ENCODE measurements at regions not wholly inside any gene's neighbourhood (a gene's known extent, or its start where the extent isn't known, plus 50 kb on each side); places are given as distances from the start of the nearest gene placed in this dataset.

GRCh38 chr6:1066449-1067090 is 245.3 kb upstream of the FOXQ1 start:
- H3K9me3 Mint-ChIP-seq (ENCODE audit: low read depth), result no peaks in the 10 kb centered on the region
- no peak overlapping the region for H3K4me3 Mint-ChIP-seq
- H3K36me3 Mint-ChIP-seq, result no peaks in the 10 kb centered on the region
- DNase-seq (no peak), ATAC-seq (no peak)
- H3K27ac Mint-ChIP-seq, result no peak overlapping the region
- CTCF ChIA-PET, result no interaction called here
- peaks cover 19% of the 10 kb centered on the region for H3K27me3 Mint-ChIP-seq
- no peaks in the 10 kb centered on the region for H3K4me1 Mint-ChIP-seq

GRCh38 chr6:1065986-1066385 is 245.9 kb upstream of the FOXQ1 start:
- Mint-ChIP-seq H3K4me1 (no peaks in the 10 kb centered on the region), H3K27me3 (peaks cover 19% of the 10 kb centered on the region), H3K4me3 (no peak overlapping the region), H3K9me3 (ENCODE audit: low read depth) (no peaks in the 10 kb centered on the region), H3K36me3 (no peaks in the 10 kb centered on the region), H3K27ac (no peak overlapping the region)
- CTCF ChIA-PET, result no interaction called here
- ATAC-seq (no peak), DNase-seq (no peak)

- H3K36me3 Mint-ChIP-seq, result no peaks in the 10 kb centered on the region
- no peaks in the 10 kb centered on the region for H3K9me3 Mint-ChIP-seq (ENCODE audit: low read depth)
- no peaks in the 10 kb centered on the region for H3K4me1 Mint-ChIP-seq
- H3K27me3 Mint-ChIP-seq, result peaks cover 10% of the 10 kb centered on the region
- no peak overlapping the region for H3K27ac Mint-ChIP-seq
- CTCF ChIA-PET, result no interaction called here
- no peak overlapping the region for H3K4me3 Mint-ChIP-seq
- ATAC-seq (no peak), DNase-seq (no peak)
Observed at GRCh38 chr6:1063671-1064355, 248.1 kb upstream of the FOXQ1 start.

DNA sequence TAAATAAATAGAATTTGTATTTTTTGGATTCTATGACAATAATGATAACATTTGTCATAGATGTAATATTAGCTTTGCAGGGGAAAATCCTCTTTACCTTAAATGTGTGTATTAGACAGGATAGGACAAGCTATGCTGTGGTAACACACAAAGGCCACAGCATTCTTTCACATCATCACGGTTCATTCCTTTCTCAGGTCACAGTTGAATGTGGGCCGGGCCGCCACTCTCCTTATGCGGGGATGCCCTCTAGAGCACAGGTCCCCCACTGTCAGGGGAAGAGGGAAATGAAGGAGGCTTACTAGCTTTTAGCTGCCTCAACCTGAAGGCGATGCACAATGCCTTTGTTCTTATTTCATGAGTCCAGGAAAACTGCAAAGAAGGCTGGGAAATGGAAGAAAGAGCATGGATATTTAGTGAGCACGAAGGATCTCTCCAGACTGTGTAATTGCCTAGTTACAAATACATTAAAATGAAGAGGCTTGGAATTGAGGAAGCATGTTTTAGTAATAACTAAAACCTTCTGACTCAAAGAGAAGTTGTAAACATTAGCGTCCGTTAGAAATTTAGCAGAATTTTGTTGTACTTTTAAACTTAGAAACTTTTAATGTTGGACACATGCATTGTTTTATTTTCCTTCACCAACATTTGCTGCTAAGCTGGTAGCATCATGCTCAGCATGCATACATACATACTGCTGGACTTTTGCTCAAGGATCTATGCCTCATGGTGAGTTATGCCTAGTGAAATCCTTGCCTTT is 248.9 kb upstream of the FOXQ1 start:
- no peaks in the 10 kb centered on the region for H3K4me1 Mint-ChIP-seq
- no peak overlapping the region for H3K4me3 Mint-ChIP-seq
- H3K9me3 Mint-ChIP-seq (ENCODE audit: low read depth), result no peaks in the 10 kb centered on the region
- ATAC-seq, result no peak
- peaks cover 8% of the 10 kb centered on the region for H3K27me3 Mint-ChIP-seq
- no peak overlapping the region for H3K27ac Mint-ChIP-seq
- CTCF ChIA-PET, result no interaction called here
- no peak for DNase-seq
- H3K36me3 Mint-ChIP-seq, result no peaks in the 10 kb centered on the region

- Mint-ChIP-seq H3K4me1 (no peaks in the 10 kb centered on the region), H3K27me3 (peaks cover 6% of the 10 kb centered on the region), H3K9me3 (ENCODE audit: low read depth) (no peaks in the 10 kb centered on the region), H3K36me3 (no peaks in the 10 kb centered on the region), H3K4me3 (no peak overlapping the region), H3K27ac (no peak overlapping the region)
- ATAC-seq (no peak), DNase-seq (no peak)
- CTCF ChIA-PET, result no interaction called here
Observed at GRCh38 chr6:1059596-1059995, 252.3 kb upstream of the FOXQ1 start.

DNA sequence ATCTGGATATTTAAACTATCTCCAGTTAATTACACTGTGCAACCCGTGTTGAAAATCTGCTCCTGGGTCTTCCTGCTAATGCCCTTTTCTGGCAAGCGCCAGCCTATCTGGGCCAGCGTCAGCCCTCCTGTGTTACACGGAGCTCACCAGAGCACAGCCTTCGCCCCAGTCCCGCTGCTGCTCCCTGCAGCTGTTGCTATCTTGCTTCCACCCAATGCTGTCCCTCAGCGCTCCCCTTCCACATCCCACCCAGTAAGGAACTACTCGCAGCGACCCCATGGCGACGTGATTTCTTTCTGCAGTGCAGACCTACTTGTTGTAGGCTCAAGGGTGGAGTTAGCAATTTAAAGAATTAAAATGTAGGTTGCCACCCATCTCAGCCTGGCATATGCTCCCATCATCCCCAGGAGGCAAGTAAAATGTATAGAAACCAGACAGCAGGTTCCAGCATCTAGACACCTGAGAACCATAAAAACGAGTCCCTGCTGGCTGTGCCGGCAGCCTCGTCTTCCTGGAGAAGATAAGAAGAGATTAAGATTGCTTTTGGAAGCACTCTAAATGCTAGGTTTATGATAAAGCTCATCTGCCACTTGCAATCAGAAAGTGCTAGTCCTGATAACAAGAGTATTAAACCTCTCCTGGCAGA is 254.3 kb upstream of the FOXQ1 start:
- H3K36me3 Mint-ChIP-seq, result no peaks in the 10 kb centered on the region
- no peak overlapping the region for H3K27ac Mint-ChIP-seq
- CTCF ChIA-PET, result no interaction called here
- no peaks in the 10 kb centered on the region for H3K4me1 Mint-ChIP-seq
- no peaks in the 10 kb centered on the region for H3K9me3 Mint-ChIP-seq (ENCODE audit: low read depth)
- DNase-seq (no peak), ATAC-seq (no peak)
- no peaks in the 10 kb centered on the region for H3K27me3 Mint-ChIP-seq
- H3K4me3 Mint-ChIP-seq, result no peak overlapping the region

DNA sequence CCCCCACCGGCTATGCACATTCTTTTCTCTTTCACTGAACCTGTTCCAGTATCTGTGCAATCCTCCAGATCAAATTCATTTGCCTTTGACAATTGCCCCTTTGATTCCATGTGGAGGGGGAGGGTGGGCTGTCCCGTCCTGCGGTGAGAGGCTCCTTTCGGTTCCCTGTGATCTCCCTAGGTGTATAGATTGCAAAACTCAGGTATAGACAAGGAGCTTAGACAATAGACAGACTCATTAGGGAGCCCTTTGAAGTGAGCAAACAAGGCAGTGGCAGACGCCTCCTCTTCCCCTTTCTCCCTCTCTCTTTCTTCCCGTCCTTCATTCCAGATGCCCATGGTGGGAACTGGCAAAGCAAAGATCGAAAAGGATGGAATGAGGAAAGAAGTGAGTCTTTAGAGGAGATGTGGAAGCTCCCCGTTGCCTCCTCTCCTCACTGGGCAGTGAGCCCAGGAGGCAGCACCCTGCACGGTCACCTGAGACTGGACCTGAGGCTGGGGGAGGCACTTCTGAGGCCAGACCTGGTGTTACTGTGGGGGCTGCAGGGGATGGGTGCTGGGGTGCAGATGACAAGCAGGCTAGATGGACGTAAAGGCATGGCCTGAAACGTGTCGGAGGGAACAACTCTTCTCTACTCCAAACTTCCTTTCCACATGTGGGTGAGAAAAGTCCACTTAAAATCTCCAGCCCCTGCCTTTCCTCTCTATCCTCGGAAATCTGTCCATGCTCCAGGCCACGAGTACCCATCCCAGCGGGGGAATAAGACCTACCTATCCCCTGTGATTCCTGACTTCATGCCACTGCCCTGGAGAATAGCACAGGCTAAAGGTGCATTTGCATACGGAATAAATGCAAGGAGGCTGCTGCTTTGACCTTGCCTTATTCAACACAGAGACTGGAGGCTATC is 256.6 kb upstream of the FOXQ1 start:
- no peaks in the 10 kb centered on the region for H3K4me1 Mint-ChIP-seq
- H3K4me3 Mint-ChIP-seq, result no peak overlapping the region
- ATAC-seq, result no peak
- no peaks in the 10 kb centered on the region for H3K9me3 Mint-ChIP-seq (ENCODE audit: low read depth)
- CTCF ChIA-PET, result no interaction called here
- no peaks in the 10 kb centered on the region for H3K36me3 Mint-ChIP-seq
- H3K27me3 Mint-ChIP-seq, result no peaks in the 10 kb centered on the region
- DNase-seq, result no peak
- no peak overlapping the region for H3K27ac Mint-ChIP-seq

GRCh38 chr6:1054653-1055014 is 257.3 kb upstream of the FOXQ1 start:
- no peaks in the 10 kb centered on the region for H3K9me3 Mint-ChIP-seq (ENCODE audit: low read depth)
- CTCF ChIA-PET, result no interaction called here
- H3K27me3 Mint-ChIP-seq, result peaks cover 4% of the 10 kb centered on the region
- H3K36me3 Mint-ChIP-seq, result no peaks in the 10 kb centered on the region
- no peak for ATAC-seq
- DNase-seq, result no peak
- H3K27ac Mint-ChIP-seq, result no peak overlapping the region
- no peaks in the 10 kb centered on the region for H3K4me1 Mint-ChIP-seq
- H3K4me3 Mint-ChIP-seq, result no peak overlapping the region

GRCh38 chr6:1053586-1053985 is 258.3 kb upstream of the FOXQ1 start:
- H3K9me3 Mint-ChIP-seq (ENCODE audit: low read depth), result no peaks in the 10 kb centered on the region
- H3K27ac Mint-ChIP-seq, result no peak overlapping the region
- ATAC-seq (no peak), DNase-seq (no peak)
- peaks cover 11% of the 10 kb centered on the region for H3K27me3 Mint-ChIP-seq
- CTCF ChIA-PET, result no interaction called here
- H3K4me3 Mint-ChIP-seq, result no peak overlapping the region
- H3K4me1 Mint-ChIP-seq, result no peaks in the 10 kb centered on the region
- no peaks in the 10 kb centered on the region for H3K36me3 Mint-ChIP-seq

DNA sequence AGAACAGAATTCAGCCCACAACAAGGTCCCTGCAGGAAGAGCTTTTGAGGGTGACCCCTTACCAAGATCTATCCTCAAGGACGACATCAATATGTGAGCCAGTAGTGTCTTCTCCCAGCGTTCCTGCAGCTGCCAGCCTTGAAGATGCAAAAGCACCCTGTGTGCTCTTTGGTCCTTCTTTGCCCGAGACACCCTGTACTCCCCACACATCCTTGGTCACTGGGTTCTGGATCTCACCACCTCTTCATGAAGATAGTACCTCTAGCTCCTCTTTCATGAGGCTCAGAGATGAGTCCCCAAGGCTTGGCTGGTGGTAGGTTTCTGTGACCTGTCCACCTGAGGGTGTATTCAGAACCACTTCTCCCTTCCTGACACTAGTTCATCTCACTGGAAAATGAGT is 259.6 kb upstream of the FOXQ1 start:
- Mint-ChIP-seq H3K4me1 (no peaks in the 10 kb centered on the region), H3K27me3 (peaks cover 23% of the 10 kb centered on the region), H3K36me3 (no peaks in the 10 kb centered on the region), H3K27ac (no peak overlapping the region), H3K4me3 (no peak overlapping the region), H3K9me3 (ENCODE audit: low read depth) (no peaks in the 10 kb centered on the region)
- CTCF ChIA-PET, result no interaction called here
- ATAC-seq (no peak), DNase-seq (no peak)

DNA sequence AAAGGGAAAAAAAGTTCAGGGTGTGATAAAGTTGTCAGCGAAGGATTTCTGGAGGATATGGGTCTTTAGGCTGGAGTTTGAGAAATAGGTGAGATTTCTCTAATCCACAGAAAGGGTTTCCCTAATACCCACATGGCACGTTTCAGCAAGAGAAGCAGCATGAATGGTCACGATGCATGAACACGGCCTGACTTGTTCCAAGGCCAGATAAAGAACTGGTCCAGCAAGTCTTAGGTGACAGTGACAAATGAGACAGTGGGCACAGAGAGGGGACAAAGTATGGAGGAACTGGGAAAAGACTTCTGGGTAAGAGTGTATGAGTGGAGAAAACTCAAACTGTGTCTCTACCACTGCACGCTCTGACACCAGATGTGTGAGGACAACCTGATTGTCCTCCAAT is 262.0 kb upstream of the FOXQ1 start:
- ATAC-seq, result no peak
- H3K4me1 Mint-ChIP-seq, result no peaks in the 10 kb centered on the region
- DNase-seq, result no peak
- H3K27ac Mint-ChIP-seq, result no peak overlapping the region
- no peaks in the 10 kb centered on the region for H3K9me3 Mint-ChIP-seq (ENCODE audit: low read depth)
- no peak overlapping the region for H3K4me3 Mint-ChIP-seq
- H3K27me3 Mint-ChIP-seq, result peaks cover 34% of the 10 kb centered on the region
- no peaks in the 10 kb centered on the region for H3K36me3 Mint-ChIP-seq
- CTCF ChIA-PET, result no interaction called here

DNA sequence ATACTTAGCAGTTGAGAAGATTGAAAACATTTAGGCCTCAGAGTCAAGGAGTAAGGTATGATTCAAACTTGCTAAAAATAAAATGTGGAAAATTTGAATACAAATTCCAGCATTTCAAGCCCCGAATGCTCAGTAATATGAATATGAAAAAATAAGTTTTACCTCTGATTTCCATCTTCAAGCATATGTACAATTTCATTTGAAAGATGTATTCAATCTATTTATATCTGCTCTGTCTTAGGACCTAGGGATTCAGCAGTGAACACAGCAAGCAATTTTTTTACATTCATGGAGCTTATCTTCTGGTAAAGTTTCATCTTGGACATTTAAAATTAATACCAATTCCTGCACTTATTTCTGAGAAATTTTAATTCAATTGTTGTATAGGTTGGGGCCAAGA is 262.7 kb upstream of the FOXQ1 start:
- DNase-seq (no peak), ATAC-seq (no peak)
- no peak overlapping the region for H3K27ac Mint-ChIP-seq
- H3K9me3 Mint-ChIP-seq (ENCODE audit: low read depth), result no peaks in the 10 kb centered on the region
- no peak overlapping the region for H3K4me3 Mint-ChIP-seq
- H3K4me1 Mint-ChIP-seq, result no peaks in the 10 kb centered on the region
- CTCF ChIA-PET, result no interaction called here
- peaks cover 34% of the 10 kb centered on the region for H3K27me3 Mint-ChIP-seq
- H3K36me3 Mint-ChIP-seq, result no peaks in the 10 kb centered on the region

DNA sequence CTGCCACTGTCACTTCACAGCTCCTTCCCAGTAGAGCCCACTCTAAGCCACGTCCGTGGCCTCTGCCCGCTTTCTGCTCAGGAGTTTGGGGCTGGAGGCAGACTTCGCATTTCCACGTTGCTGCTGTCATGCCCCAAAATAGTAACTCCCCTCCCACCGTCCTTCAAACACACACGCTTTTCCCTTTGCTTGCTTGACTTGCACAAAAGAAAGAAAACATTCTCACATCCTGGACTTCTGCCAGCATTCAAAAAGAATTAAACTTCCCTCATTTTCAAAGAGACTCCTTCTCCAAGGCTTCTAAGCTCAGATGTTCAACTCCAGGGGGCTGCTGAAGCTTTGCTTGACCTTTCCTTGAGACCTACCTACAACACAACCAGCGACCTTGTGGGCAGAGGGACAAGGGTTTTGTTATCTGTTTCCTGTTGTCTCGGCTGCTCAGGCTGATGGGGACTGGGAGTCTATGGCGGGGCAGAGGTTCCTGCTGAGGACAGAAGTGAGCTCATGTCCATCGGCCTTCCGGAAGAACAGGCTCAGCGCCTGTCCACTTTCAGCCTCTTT is 263.8 kb upstream of the FOXQ1 start:
- H3K9me3 Mint-ChIP-seq (ENCODE audit: low read depth), result no peaks in the 10 kb centered on the region
- H3K27me3 Mint-ChIP-seq, result peaks cover 34% of the 10 kb centered on the region
- no peaks in the 10 kb centered on the region for H3K36me3 Mint-ChIP-seq
- CTCF ChIA-PET, result no interaction called here
- ATAC-seq (no peak), DNase-seq (no peak)
- no peak overlapping the region for H3K4me3 Mint-ChIP-seq
- H3K27ac Mint-ChIP-seq, result no peak overlapping the region
- H3K4me1 Mint-ChIP-seq, result no peaks in the 10 kb centered on the region
